SK-N-SH treated with all-trans-retinoic acid at 6 μM for 48 hours (cell line): ENCODE measurements at regions not wholly inside any gene's neighbourhood (a gene's known extent, or its start where the extent isn't known, plus 50 kb on each side); places are given as distances from the start of the nearest gene placed in this dataset.

Experiments used
- ATAC-seq: fragments of 200-7000 bp; cut with Tn5 transposase; 3 replicates; pipeline ENCODE4 v1.9.1; 2020; ENCODE audit warnings: mild to moderate bottlenecking, moderate library complexity
- ARNTL ChIP-seq: fragments of 450-650 bp; formaldehyde crosslinking; IDR thresholded peaks from 2 replicates; pipeline ENCODE4 v1.5.0; 2020; ENCODE audit warnings: low read depth, mild to moderate bottlenecking, moderate library complexity, borderline replicate concordance
- BACH2 ChIP-seq: fragments of 250-450 bp; sonication (Bioruptor Pico); IDR thresholded peaks from 2 replicates; pipeline ENCODE4 v1.9.0; 2021; ENCODE audit warnings: mild to moderate bottlenecking, borderline replicate concordance
- CREB5 ChIP-seq: fragments of 250-450 bp; sonication (Bioruptor Pico); IDR thresholded peaks from 2 replicates; pipeline ENCODE4 v1.5.1; 2020; ENCODE audit warnings: low read depth, mild to moderate bottlenecking, moderate library complexity
- CSDC2 ChIP-seq: fragments of 250-450 bp; sonication (Bioruptor Pico); IDR thresholded peaks from 2 replicates; pipeline ENCODE4 v1.5.0; 2020; ENCODE audit warnings: mild to moderate bottlenecking, moderate library complexity
- CSRNP3 ChIP-seq: fragments of 250-450 bp; sonication (Bioruptor Pico); IDR thresholded peaks from 2 replicates; pipeline ENCODE4 v1.5.1; 2021; ENCODE audit warnings: mild to moderate bottlenecking, moderate library complexity
- ESRRG ChIP-seq: fragments of 250-450 bp; sonication (Bioruptor Pico); IDR thresholded peaks from 2 replicates; pipeline ENCODE4 v1.6.1; 2021; ENCODE audit warnings: mild to moderate bottlenecking
- GLIS3 ChIP-seq: fragments of 250-450 bp; sonication (Bioruptor Pico); IDR thresholded peaks from 2 replicates; pipeline ENCODE4 v1.5.0; 2020; ENCODE audit warnings: mild to moderate bottlenecking, moderate library complexity
- ISL1 ChIP-seq: fragments of 250-450 bp; sonication (Bioruptor Pico); IDR thresholded peaks from 2 replicates; pipeline ENCODE4 v2.1.2; 2022; ENCODE audit warnings: mild to moderate bottlenecking, moderate library complexity
- OSR1 ChIP-seq: fragments of 250-450 bp; sonication (Bioruptor Pico); IDR thresholded peaks from 2 replicates; pipeline ENCODE4 v1.8.0; 2022; ENCODE audit warnings: moderate library complexity, mild to moderate bottlenecking, inconsistent platforms
- PATZ1 ChIP-seq: fragments of 250-450 bp; sonication (Bioruptor Pico); IDR thresholded peaks from 2 replicates; pipeline ENCODE4 v1.8.0; 2020; ENCODE audit warnings: mild to moderate bottlenecking, moderate library complexity, borderline replicate concordance
- POU6F1 ChIP-seq: fragments of 250-450 bp; sonication (Bioruptor Pico); IDR thresholded peaks from 2 replicates; pipeline ENCODE4 v1.8.0; 2021; ENCODE audit warnings: low read depth, mild to moderate bottlenecking, moderate library complexity, borderline replicate concordance
- SNAI2 ChIP-seq: fragments of 250-450 bp; sonication (Bioruptor Pico); IDR thresholded peaks from 2 replicates; pipeline ENCODE4 v1.5.0; 2020; ENCODE audit warnings: mild to moderate bottlenecking, moderate library complexity
- TCF4 ChIP-seq: fragments of 250-450 bp; sonication (Bioruptor Pico); IDR thresholded peaks from 2 replicates; pipeline ENCODE4 v1.8.0; 2021; ENCODE audit warnings: mild to moderate bottlenecking, moderate library complexity, borderline replicate concordance
- TOX ChIP-seq: fragments of 250-450 bp; sonication (Bioruptor Pico); IDR thresholded peaks from 2 replicates; pipeline ENCODE4 v1.8.0; 2021; ENCODE audit warnings: mild to moderate bottlenecking, moderate library complexity, borderline replicate concordance
- TSHZ2 ChIP-seq: fragments of 250-450 bp; sonication (Bioruptor Pico); IDR thresholded peaks from 2 replicates; pipeline ENCODE4 v1.5.0; 2020; ENCODE audit warnings: mild to moderate bottlenecking, moderate library complexity
- ZC3H10 ChIP-seq: fragments of 250-450 bp; sonication (Bioruptor Pico); IDR thresholded peaks from 2 replicates; pipeline ENCODE4 v1.5.1; 2021; ENCODE audit warnings: mild to moderate bottlenecking, moderate library complexity
- ZFP3 ChIP-seq: fragments of 250-450 bp; sonication (Bioruptor Pico); IDR thresholded peaks from 2 replicates; pipeline ENCODE4 v1.5.0; 2020; ENCODE audit warnings: mild to moderate bottlenecking, moderate library complexity
- ZFP30 ChIP-seq: fragments of 450-650 bp; formaldehyde crosslinking; IDR thresholded peaks from 2 replicates; pipeline ENCODE4 v1.5.0; 2022; ENCODE audit warnings: mild to moderate bottlenecking, moderate library complexity
- ZNF565 ChIP-seq: fragments of 450-650 bp; formaldehyde crosslinking; conservative IDR thresholded peaks from 2 replicates; pipeline ENCODE4 v1.5.0; 2020; ENCODE audit warnings: low read depth, mild to moderate bottlenecking, moderate library complexity
- ZNF70 ChIP-seq: fragments of 450-650 bp; formaldehyde crosslinking; IDR thresholded peaks from 2 replicates; pipeline ENCODE4 v1.5.0; 2020; ENCODE audit warnings: mild to moderate bottlenecking, moderate library complexity
- ZNF8 ChIP-seq: fragments of 450-650 bp; formaldehyde crosslinking; IDR thresholded peaks from 2 replicates; pipeline ENCODE4 v1.5.0; 2020; ENCODE audit warnings: mild to moderate bottlenecking, moderate library complexity

- no peak for TF ChIP-seq ZC3H10 (CRISPR knock-in tag)
- TF ChIP-seq CSDC2 (CRISPR knock-in tag): no peak
- TF ChIP-seq ARNTL (CRISPR knock-in tag): no peak
- no peak for TF ChIP-seq ZFP3
- TF ChIP-seq ZNF565 (CRISPR knock-in tag): no peak
- no peak for TF ChIP-seq CSRNP3 (CRISPR knock-in tag)
- TF ChIP-seq GLIS3 (CRISPR knock-in tag): no peak
- TF ChIP-seq BACH2: no peak
- TF ChIP-seq ZNF8 (CRISPR knock-in tag): no peak
- TF ChIP-seq POU6F1: no peak
- TF ChIP-seq TOX (CRISPR knock-in tag): no peak
- no peak for TF ChIP-seq ESRRG (CRISPR knock-in tag)
- TF ChIP-seq OSR1: no peak
- TF ChIP-seq TSHZ2 (CRISPR knock-in tag): no peak
- TF ChIP-seq TCF4 (CRISPR knock-in tag): no peak
- ATAC-seq: no peak
Observed at GRCh38 chr12:66763467-66763866, 84.6 kb upstream of the GRIP1 start.

- no peak for ATAC-seq
Observed at GRCh38 chr12:66765204-66765603, 86.3 kb upstream of the GRIP1 start.

More at GRCh38 chr12:66765204-66765603, 86.3 kb upstream of the GRIP1 start:
- TF ChIP-seq SNAI2 (CRISPR knock-in tag) (no peak), ZFP30 (CRISPR knock-in tag) (no peak), OSR1 (no peak), ISL1 (no peak), CREB5 (CRISPR knock-in tag) (no peak), ESRRG (CRISPR knock-in tag) (no peak), ZNF70 (CRISPR knock-in tag) (no peak), CSDC2 (CRISPR knock-in tag) (no peak), TSHZ2 (CRISPR knock-in tag) (no peak), ARNTL (CRISPR knock-in tag) (no peak), ZNF8 (CRISPR knock-in tag) (no peak), PATZ1 (CRISPR knock-in tag) (no peak), ZC3H10 (CRISPR knock-in tag) (no peak)
